HepG2 (cell line): ENCODE measurements at regions not wholly inside any gene's neighbourhood (a gene's known extent, or its start where the extent isn't known, plus 50 kb on each side); places are given as distances from the start of the nearest gene placed in this dataset.

Experiments
- AKAP8 ChIP-seq: sonication (generic); formaldehyde crosslinking; IDR thresholded peaks from 2 replicates; pipeline ENCODE4 v1.5.1; 2020; ENCODE audit warnings: mild to moderate bottlenecking, missing genetic modification reagents
- ASH2L ChIP-seq: fragments of 300-600, 200-600 bp; sonication (generic); IDR thresholded peaks from 2 replicates; pipeline ENCODE4 v1.7.0; 2017; ENCODE audit warnings: low read depth, mild to moderate bottlenecking, moderate library complexity, mixed read lengths, low read length; ENCODE audit not compliant: insufficient read length
- CAMTA2 ChIP-seq: sonication (generic); formaldehyde crosslinking; IDR thresholded peaks from 2 replicates; pipeline ENCODE4 v1.4.0; 2020; ENCODE audit warnings: mild to moderate bottlenecking, missing genetic modification reagents, borderline replicate concordance
- CEBPG ChIP-seq: IDR thresholded peaks from 2 replicates; pipeline ENCODE4 v1.6.1; 2016
- KMT2A ChIP-seq: sonication (generic); formaldehyde crosslinking; IDR thresholded peaks from 2 replicates; pipeline ENCODE4 v1.4.0; 2020; ENCODE audit warnings: missing genetic modification reagents
- MIXL1 ChIP-seq: IDR thresholded peaks from 2 replicates; pipeline ENCODE4 v1.6.1; 2016
- MYC ChIP-seq: sonication (generic); formaldehyde crosslinking; IDR thresholded peaks from 2 replicates; pipeline ENCODE4 v1.9.0; 2021; ENCODE audit warnings: missing genetic modification reagents, borderline replicate concordance
- PATZ1 ChIP-seq: sonication (generic); formaldehyde crosslinking; IDR thresholded peaks from 2 replicates; pipeline ENCODE4 v1.4.0; 2020; ENCODE audit warnings: missing genetic modification reagents
- PHF8 ChIP-seq: sonication (generic); formaldehyde crosslinking; IDR thresholded peaks from 2 replicates; pipeline ENCODE4 v1.5.0; 2020; ENCODE audit warnings: missing genetic modification reagents
- RERE ChIP-seq: IDR thresholded peaks from 2 replicates; pipeline ENCODE4 v1.6.1; 2016; ENCODE audit warnings: low read depth, missing genetic modification reagents, missing compliant biosample characterization
- SOX5 ChIP-seq: IDR thresholded peaks from 2 replicates; pipeline ENCODE4 v1.6.1; 2016; ENCODE audit warnings: borderline replicate concordance
- UBTF ChIP-seq: sonication (generic); formaldehyde crosslinking; IDR thresholded peaks from 2 replicates; pipeline ENCODE4 v1.4.0; 2020; ENCODE audit warnings: mild to moderate bottlenecking, missing genetic modification reagents
- ZBED4 ChIP-seq: sonication (generic); formaldehyde crosslinking; IDR thresholded peaks from 2 replicates; pipeline ENCODE4 v1.4.0; 2020; ENCODE audit warnings: missing genetic modification reagents, borderline replicate concordance
- ZIK1 ChIP-seq: sonication (generic); formaldehyde crosslinking; IDR thresholded peaks from 2 replicates; pipeline ENCODE4 v1.5.0; 2020; ENCODE audit warnings: mild to moderate bottlenecking, low read depth, missing genetic modification reagents, borderline replicate concordance
- ZNF12 ChIP-seq: sonication (generic); formaldehyde crosslinking; IDR thresholded peaks from 2 replicates; pipeline ENCODE4 v1.5.0; 2020; ENCODE audit warnings: missing genetic modification reagents
- ZNF678 ChIP-seq: sonication (generic); formaldehyde crosslinking; IDR thresholded peaks from 2 replicates; pipeline ENCODE4 v1.4.0; 2020; ENCODE audit warnings: mild to moderate bottlenecking, missing genetic modification reagents

GRCh38 chr16:21509437-21510086, 89.8 kb upstream of the METTL9 start (continued):
- TF ChIP-seq ZBED4 (CRISPR knock-in tag) (peak; percentile 91), ZNF678 (CRISPR knock-in tag) (0 out of 2 replicates have a peak, but pooled peaks have one; percentile 27), CEBPG (CRISPR knock-in tag) (peak; percentile 21; the same call in 1 of the 2 replicates), PATZ1 (peak; percentile 68), MYC (peak; percentile 74; the same call in 1 of the 2 replicates), KMT2A (CRISPR knock-in tag) (peak; percentile 16; the same call in 1 of the 2 replicates), AKAP8 (peak; percentile 61; the same call in 1 of the 2 replicates), RERE (CRISPR knock-in tag) (peak; percentile 12; the same call in 1 of the 2 replicates), MIXL1 (peak; percentile 63), PHF8 (CRISPR knock-in tag) (peak; percentile 36; the same call in 1 of the 2 replicates), ASH2L (peak; percentile 5), ZIK1 (CRISPR knock-in tag) (peak; percentile 57; the same call in 1 of the 2 replicates), SOX5 (CRISPR knock-in tag) (peak; percentile 86), ZNF12 (CRISPR knock-in tag) (peak; percentile 86), CAMTA2 (CRISPR knock-in tag) (0 out of 2 replicates have a peak, but pooled peaks have one; percentile 78), UBTF (peak; percentile 56; the same call in 1 of the 2 replicates)
